Keratinocyte (primary cell): ENCODE measurements at regions not wholly inside any gene's neighbourhood (a gene's known extent, or its start where the extent isn't known, plus 50 kb on each side); places are given as distances from the start of the nearest gene placed in this dataset.

Source experiments
- DNase-seq: peaks from one replicate; pipeline ENCODE4 v3.0.0-alpha.2; 2011; ENCODE audit warnings: low read depth, missing footprints, low spot score
- FAIRE-seq: peaks from 2 replicates; lab custom pipeline; 2011; peaks lifted over from hg19 to GRCh38; lab: Jason Lieb, UNC
- H2AFZ ChIP-seq: 2 replicates; pipeline ENCODE4 v1.6.0; 2012; ENCODE audit warnings: low read length, control low read depth, inconsistent platforms; ENCODE audit not compliant: control insufficient read depth
- H3K27ac ChIP-seq: 2 replicates; pipeline ENCODE4 v1.5.1; 2011; ENCODE audit warnings: low read length; ENCODE audit not compliant: control insufficient read depth, insufficient read depth
- H3K27me3 ChIP-seq: 3 replicates; pipeline ENCODE4 v1.6.0; 2011; ENCODE audit warnings: low read length; ENCODE audit not compliant: control insufficient read depth, insufficient read depth; ENCODE audit errors: extremely low read depth
- H3K36me3 ChIP-seq, 2 experiments: 2 replicates in 1 of 2; 3 replicates in 1 of 2; pipeline ENCODE4 v1.5.1; 2011; ENCODE audit warnings: low read length in 2 of 2, mild to moderate bottlenecking in 1 of 2; ENCODE audit not compliant: control insufficient read depth in 2 of 2, insufficient read depth in 2 of 2; ENCODE audit errors: extremely low read depth in 1 of 2
- H3K4me1 ChIP-seq: 3 replicates; pipeline ENCODE4 v1.5.1; 2011; ENCODE audit warnings: low read length; ENCODE audit not compliant: control insufficient read depth, insufficient read depth; ENCODE audit errors: extremely low read depth
- H3K4me2 ChIP-seq: 3 replicates; pipeline ENCODE4 v1.6.0; 2011; ENCODE audit warnings: low read depth, low read length; ENCODE audit not compliant: control insufficient read depth, insufficient read depth; ENCODE audit errors: extremely low read depth
- H3K4me3 ChIP-seq, 3 experiments: fragments of 200-600 bp in 1 of 3; sonication (generic) in 1 of 3; 2 replicates in 2 of 3; 3 replicates in 1 of 3; pipeline ENCODE4 v1.5.1; 2011 to 2016; ENCODE audit warnings: low read length in 3 of 3, mild to moderate bottlenecking in 3 of 3, control low read depth in 2 of 3, inconsistent platforms in 1 of 3, low read depth in 1 of 3, mixed read lengths in 1 of 3, mixed run types in 1 of 3, moderate library complexity in 1 of 3; ENCODE audit not compliant: control insufficient read depth in 2 of 3, insufficient read depth in 2 of 3; ENCODE audit errors: extremely low read depth in 1 of 3
- H3K79me2 ChIP-seq: 2 replicates; pipeline ENCODE4 v1.6.0; 2012; ENCODE audit warnings: low read length; ENCODE audit not compliant: control insufficient read depth, insufficient read depth
- H3K9ac ChIP-seq: 3 replicates; pipeline ENCODE4 v1.6.0; 2011; ENCODE audit warnings: low read length; ENCODE audit not compliant: control insufficient read depth, insufficient read depth; ENCODE audit errors: extremely low read depth
- H3K9me1 ChIP-seq: 3 replicates; pipeline ENCODE4 v1.6.0; 2011; ENCODE audit warnings: low read length; ENCODE audit not compliant: control insufficient read depth, insufficient read depth; ENCODE audit errors: extremely low read depth
- H3K9me3 ChIP-seq: 2 replicates; pipeline ENCODE4 v1.5.1; 2012; ENCODE audit warnings: low read depth, low read length; ENCODE audit not compliant: control insufficient read depth
- H4K20me1 ChIP-seq: 3 replicates; pipeline ENCODE4 v1.6.0; 2011; ENCODE audit warnings: low read length; ENCODE audit not compliant: control insufficient read depth, insufficient read depth; ENCODE audit errors: extremely low read depth
- CTCF ChIP-seq, 3 experiments: IDR thresholded peaks in 1 of 3; conservative IDR thresholded peaks in 1 of 3; optimal IDR thresholded peaks in 1 of 3; 2 replicates in 2 of 3; 3 replicates in 1 of 3; pipeline versions ENCODE3 to v1.5.1; 2011; ENCODE audit warnings: low read length in 3 of 3, mild to moderate bottlenecking in 3 of 3, moderate library complexity in 2 of 3, control low read depth in 1 of 3, inconsistent platforms in 1 of 3; ENCODE audit not compliant: insufficient read depth in 2 of 3; ENCODE audit errors: extremely low read depth in 1 of 3
- EZH2 ChIP-seq: IDR thresholded peaks from one replicate; pipeline ENCODE4 v1.6.1; 2012; ENCODE audit warnings: inconsistent platforms, mild to moderate bottlenecking, low read length, moderate library complexity
- dilution Hi-C: fragments of 300-500 bp; cut with MboI; formaldehyde crosslinking; loops from one replicate; pipeline ENCODE4 v1.7.0; 2020; ENCODE audit warnings: low sequenced_read_pairs; ENCODE audit not compliant: extremely low pct_ligation_motif_present

DNA sequence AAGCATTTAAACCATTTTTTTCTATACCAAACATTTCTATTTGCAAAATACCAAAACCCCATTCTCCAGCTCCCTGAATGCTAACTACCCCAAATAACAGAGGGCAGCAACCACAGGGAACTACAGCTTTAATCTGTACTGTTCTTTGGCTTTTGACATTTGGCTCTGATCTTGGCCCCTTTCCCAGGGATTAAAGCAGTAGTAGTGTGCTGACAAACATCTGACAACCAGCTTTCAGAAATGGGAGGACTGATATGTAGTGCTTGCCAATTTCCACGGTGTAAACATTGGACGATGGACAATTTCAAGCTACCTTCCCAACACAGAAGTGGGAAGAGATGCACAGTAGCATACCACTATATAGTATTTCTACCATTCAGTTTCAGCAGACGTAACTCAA is 88.4 kb upstream of the TEAD1 start:
- H3K9me3 ChIP-seq, result no peaks in the 10 kb centered on the region
- H3K36me3 ChIP-seq, result no peaks in the 10 kb centered on the region
- TF ChIP-seq EZH2 (no peak), CTCF (optimal IDR thresholded peaks at IDR 0.05 in 1 of 3, IDR thresholded peaks at IDR 0.05 in 1 of 3, conservative IDR thresholded peaks at IDR 0.05 in 1 of 3; ENCODE audit: extremely low read depth in 1 of 3, insufficient read depth in 2 of 3, low read length in 3 of 3) (no peak)
- no peaks in the 10 kb centered on the region for H3K27me3 ChIP-seq
- no peak overlapping the region for H2AFZ ChIP-seq
- H3K9me1 ChIP-seq, result no peaks in the 10 kb centered on the region
- no peak overlapping the region for H3K4me3 ChIP-seq
- H3K27ac ChIP-seq, result no peak overlapping the region
- H3K4me2 ChIP-seq, result no peak overlapping the region
- no peak overlapping the region for H3K9ac ChIP-seq
- peaks cover 15% of the 10 kb centered on the region for H3K4me1 ChIP-seq
- DNase-seq (no peak), FAIRE-seq (no peak)
- dilution Hi-C loops, result no loop called here
- no peaks in the 10 kb centered on the region for H3K79me2 ChIP-seq
- no peaks in the 10 kb centered on the region for H4K20me1 ChIP-seq

DNA sequence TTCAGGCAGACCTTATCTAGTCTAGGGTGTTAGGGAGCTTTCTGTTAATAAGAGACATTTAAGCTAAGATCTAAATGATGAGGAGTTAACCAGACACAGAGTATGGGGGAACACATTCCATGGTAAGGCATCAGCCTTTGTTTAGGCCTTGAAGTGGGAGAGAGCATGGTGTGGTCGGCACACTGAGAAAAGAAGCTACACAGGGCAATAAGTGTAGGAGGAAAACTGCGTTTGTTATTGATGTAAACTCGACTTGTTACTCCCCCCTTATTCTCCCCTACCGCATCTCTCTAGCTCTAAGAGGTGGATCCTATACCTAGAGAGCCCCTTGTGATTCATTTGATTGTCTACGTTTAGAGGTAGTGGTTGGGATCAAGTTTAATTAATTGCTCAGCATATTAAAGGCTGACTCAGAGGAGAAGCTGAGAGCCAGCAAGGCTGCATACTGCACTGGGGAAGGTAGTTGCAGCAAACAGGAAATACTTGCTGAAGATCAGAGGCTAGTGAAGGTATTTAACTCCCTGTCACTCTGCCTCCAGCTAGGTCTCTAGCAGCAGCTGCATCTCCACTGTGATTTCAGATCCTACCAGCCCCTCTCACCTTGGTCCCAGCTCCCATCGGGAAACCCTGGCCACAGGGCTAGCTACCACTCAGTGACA is 86.8 kb upstream of the TEAD1 start:
- H3K4me2 ChIP-seq, result no peak overlapping the region
- no peak overlapping the region for H3K9ac ChIP-seq
- FAIRE-seq, result peak; percentile 79
- no peak for DNase-seq
- H3K9me1 ChIP-seq, result no peaks in the 10 kb centered on the region
- no peak overlapping the region for H3K27ac ChIP-seq
- H3K4me1 ChIP-seq, result peaks cover 6% of the 10 kb centered on the region
- no peaks in the 10 kb centered on the region for H4K20me1 ChIP-seq
- dilution Hi-C loops, result no loop called here
- no peak overlapping the region for H3K4me3 ChIP-seq
- H2AFZ ChIP-seq, result peak overlapping the region; percentile 11
- H3K9me3 ChIP-seq, result no peaks in the 10 kb centered on the region
- no peaks in the 10 kb centered on the region for H3K27me3 ChIP-seq
- TF ChIP-seq CTCF (optimal IDR thresholded peaks at IDR 0.05 in 1 of 3, IDR thresholded peaks at IDR 0.05 in 1 of 3, conservative IDR thresholded peaks at IDR 0.05 in 1 of 3; ENCODE audit: extremely low read depth in 1 of 3, insufficient read depth in 2 of 3, low read length in 3 of 3) (no peak), EZH2 (no peak)
- no peaks in the 10 kb centered on the region for H3K36me3 ChIP-seq
- no peaks in the 10 kb centered on the region for H3K79me2 ChIP-seq
